ENCODE measurements at regions not wholly inside any gene's neighbourhood (a gene's known extent, or its start where the extent isn't known, plus 50 kb on each side); places are given as distances from the start of the nearest gene placed in this dataset.

- Mint-ChIP-seq H3K27ac (ENCODE audit: unreplicated experiment) (no peak overlapping the region), H3K9me3 (ENCODE audit: unreplicated experiment) (peaks cover 2% of the 10 kb centered on the region), H3K4me1 (ENCODE audit: low read depth, unreplicated experiment) (no peaks in the 10 kb centered on the region), H3K27me3 (ENCODE audit: unreplicated experiment) (peaks cover 4% of the 10 kb centered on the region), H3K4me3 (ENCODE audit: unreplicated experiment) (no peak overlapping the region), H3K36me3 (ENCODE audit: unreplicated experiment) (no peaks in the 10 kb centered on the region)
- no peak for DNase-seq
- no peak for TF ChIP-seq CTCF (IDR thresholded peaks at IDR 0.05; ENCODE audit: partially characterized antibody, unreplicated experiment)
These were observed 120.9 kb downstream of the RTP5 start for GRCh38 chr2:241990466-241990865.

GRCh38 chr2:241991299-241991698, 121.8 kb downstream of the RTP5 start:
- no peak for TF ChIP-seq CTCF (IDR thresholded peaks at IDR 0.05; ENCODE audit: partially characterized antibody, unreplicated experiment)
- no peaks in the 10 kb centered on the region for H3K4me1 Mint-ChIP-seq (ENCODE audit: low read depth, unreplicated experiment)

GRCh38 chr2:241992753-241993152, 123.2 kb downstream of the RTP5 start:
- Mint-ChIP-seq H3K4me1 (ENCODE audit: low read depth, unreplicated experiment) (no peaks in the 10 kb centered on the region), H3K4me3 (ENCODE audit: unreplicated experiment) (no peak overlapping the region), H3K27ac (ENCODE audit: unreplicated experiment) (no peak overlapping the region), H3K9me3 (ENCODE audit: unreplicated experiment) (peaks cover 2% of the 10 kb centered on the region), H3K36me3 (ENCODE audit: unreplicated experiment) (no peaks in the 10 kb centered on the region), H3K27me3 (ENCODE audit: unreplicated experiment) (no peaks in the 10 kb centered on the region)
- DNase-seq: no peak
- TF ChIP-seq CTCF (IDR thresholded peaks at IDR 0.05; ENCODE audit: partially characterized antibody, unreplicated experiment): no peak

More at GRCh38 chr2:241991299-241991698, 121.8 kb downstream of the RTP5 start:
- DNase-seq: no peak
- no peaks in the 10 kb centered on the region for H3K36me3 Mint-ChIP-seq (ENCODE audit: unreplicated experiment)
- H3K27ac Mint-ChIP-seq (ENCODE audit: unreplicated experiment): no peak overlapping the region
- peaks cover 2% of the 10 kb centered on the region for H3K9me3 Mint-ChIP-seq (ENCODE audit: unreplicated experiment)
- peaks cover 4% of the 10 kb centered on the region for H3K27me3 Mint-ChIP-seq (ENCODE audit: unreplicated experiment)
- no peak overlapping the region for H3K4me3 Mint-ChIP-seq (ENCODE audit: unreplicated experiment)

GRCh38 chr2:241993386-241994005, 124.0 kb downstream of the RTP5 start:
- peaks cover 2% of the 10 kb centered on the region for H3K9me3 Mint-ChIP-seq (ENCODE audit: unreplicated experiment)
- H3K27ac Mint-ChIP-seq (ENCODE audit: unreplicated experiment): no peak overlapping the region
- TF ChIP-seq CTCF (IDR thresholded peaks at IDR 0.05; ENCODE audit: partially characterized antibody, unreplicated experiment): no peak
- H3K36me3 Mint-ChIP-seq (ENCODE audit: unreplicated experiment): no peaks in the 10 kb centered on the region
- no peak for DNase-seq
- H3K4me1 Mint-ChIP-seq (ENCODE audit: low read depth, unreplicated experiment): no peaks in the 10 kb centered on the region
- no peaks in the 10 kb centered on the region for H3K27me3 Mint-ChIP-seq (ENCODE audit: unreplicated experiment)
- H3K4me3 Mint-ChIP-seq (ENCODE audit: unreplicated experiment): no peak overlapping the region

- H3K27me3 Mint-ChIP-seq (ENCODE audit: unreplicated experiment): no peaks in the 10 kb centered on the region
- H3K4me1 Mint-ChIP-seq (ENCODE audit: low read depth, unreplicated experiment): no peaks in the 10 kb centered on the region
- no peak for DNase-seq
- TF ChIP-seq CTCF (IDR thresholded peaks at IDR 0.05; ENCODE audit: partially characterized antibody, unreplicated experiment): no peak
- no peak overlapping the region for H3K27ac Mint-ChIP-seq (ENCODE audit: unreplicated experiment)
- no peak overlapping the region for H3K4me3 Mint-ChIP-seq (ENCODE audit: unreplicated experiment)
- no peaks in the 10 kb centered on the region for H3K9me3 Mint-ChIP-seq (ENCODE audit: unreplicated experiment)
- no peaks in the 10 kb centered on the region for H3K36me3 Mint-ChIP-seq (ENCODE audit: unreplicated experiment)
These were observed 124.6 kb downstream of the RTP5 start for GRCh38 chr2:241994086-241994485.
